NT2/D1 (cell line): ENCODE measurements at regions not wholly inside any gene's neighbourhood (a gene's known extent, or its start where the extent isn't known, plus 50 kb on each side); places are given as distances from the start of the nearest gene placed in this dataset.

Source experiments
- DNase-seq: peaks from one replicate; pipeline ENCODE4 v3.0.0-alpha.2; 2011; ENCODE audit warnings: low read depth, low spot score
- H3K27me3 ChIP-seq: 2 replicates; pipeline ENCODE4 v1.6.0; 2011; ENCODE audit warnings: mild to moderate bottlenecking; ENCODE audit not compliant: insufficient read length, insufficient read depth
- H3K36me3 ChIP-seq: 2 replicates; pipeline ENCODE4 v1.6.1; 2011; ENCODE audit warnings: mild to moderate bottlenecking, low read length, mixed read lengths; ENCODE audit not compliant: insufficient read depth, insufficient read length
- H3K4me1 ChIP-seq: 2 replicates; pipeline ENCODE4 v1.5.1; 2011; ENCODE audit not compliant: insufficient read depth, insufficient read length
- H3K4me3 ChIP-seq: 2 replicates; pipeline ENCODE4 v1.5.1; 2011; ENCODE audit warnings: low read depth; ENCODE audit not compliant: insufficient read length
- H3K9ac ChIP-seq: 2 replicates; pipeline ENCODE4 v1.6.0; 2011; ENCODE audit warnings: low read depth; ENCODE audit not compliant: insufficient read length
- H3K9me3 ChIP-seq: 2 replicates; pipeline ENCODE4 v1.5.1; 2011; ENCODE audit warnings: mild to moderate bottlenecking, low read length; ENCODE audit not compliant: insufficient read depth
- SUZ12 ChIP-seq: IDR thresholded peaks from 2 replicates; pipeline ENCODE4 v1.6.1; 2011; ENCODE audit not compliant: insufficient read length, insufficient read depth; ENCODE audit errors: extremely low read depth
- YY1 ChIP-seq: IDR thresholded peaks from 2 replicates; pipeline ENCODE4 v1.6.1; 2011; ENCODE audit not compliant: insufficient read length, insufficient read depth
- ZNF274 ChIP-seq: IDR thresholded peaks from 2 replicates; pipeline ENCODE4 v1.6.1; 2011; ENCODE audit warnings: mild to moderate bottlenecking, low read depth, low read length

- no peaks in the 10 kb centered on the region for H3K4me1 ChIP-seq
- no peak for DNase-seq
- H3K9ac ChIP-seq, result no peak overlapping the region
- H3K9me3 ChIP-seq, result no peaks in the 10 kb centered on the region
- H3K27me3 ChIP-seq, result no peaks in the 10 kb centered on the region
- no peak for TF ChIP-seq SUZ12
- no peaks in the 10 kb centered on the region for H3K36me3 ChIP-seq
- no peak overlapping the region for H3K4me3 ChIP-seq
Observed at GRCh38 chr3:24715171-24715792, 220.6 kb upstream of the THRB start.

- Histone ChIP-seq H3K4me1 (no peaks in the 10 kb centered on the region), H3K9me3 (no peaks in the 10 kb centered on the region), H3K4me3 (no peak overlapping the region), H3K9ac (no peak overlapping the region), H3K36me3 (no peaks in the 10 kb centered on the region), H3K27me3 (no peaks in the 10 kb centered on the region)
- TF ChIP-seq ZNF274 (no peak), SUZ12 (no peak), YY1 (no peak)
- DNase-seq, result no peak
Observed at GRCh38 chr3:24722087-24722486, 227.4 kb upstream of the THRB start.

GRCh38 chr3:24725514-24726255 is 231.0 kb upstream of the THRB start:
- Histone ChIP-seq H3K4me1 (no peaks in the 10 kb centered on the region), H3K9me3 (no peaks in the 10 kb centered on the region), H3K4me3 (no peak overlapping the region), H3K27me3 (no peaks in the 10 kb centered on the region), H3K9ac (no peak overlapping the region), H3K36me3 (no peaks in the 10 kb centered on the region)
- no peak for DNase-seq
- TF ChIP-seq ZNF274, result no peak
- no peak for TF ChIP-seq SUZ12
- no peak for TF ChIP-seq YY1

GRCh38 chr3:24726423-24726822 is 231.8 kb upstream of the THRB start:
- no peak overlapping the region for H3K4me3 ChIP-seq
- no peak for DNase-seq
- TF ChIP-seq SUZ12, result no peak
- no peaks in the 10 kb centered on the region for H3K4me1 ChIP-seq
- no peaks in the 10 kb centered on the region for H3K9me3 ChIP-seq
- no peaks in the 10 kb centered on the region for H3K27me3 ChIP-seq
- no peak overlapping the region for H3K9ac ChIP-seq
- H3K36me3 ChIP-seq, result no peaks in the 10 kb centered on the region

- Histone ChIP-seq H3K9me3 (peaks cover 11% of the 10 kb centered on the region; the same call in 1 of the 2 replicates), H3K4me1 (no peaks in the 10 kb centered on the region), H3K27me3 (no peaks in the 10 kb centered on the region), H3K9ac (no peak overlapping the region), H3K36me3 (no peaks in the 10 kb centered on the region), H3K4me3 (no peak overlapping the region)
- DNase-seq, result no peak
- no peak for TF ChIP-seq YY1
- TF ChIP-seq SUZ12, result no peak
- TF ChIP-seq ZNF274, result no peak
Observed at GRCh38 chr3:24730173-24730572, 235.5 kb upstream of the THRB start.

GRCh38 chr3:24734019-24734418 is 239.4 kb upstream of the THRB start:
- Histone ChIP-seq H3K27me3 (no peaks in the 10 kb centered on the region), H3K9ac (no peak overlapping the region), H3K36me3 (no peaks in the 10 kb centered on the region), H3K4me3 (no peak overlapping the region), H3K9me3 (peaks cover 11% of the 10 kb centered on the region; the same call in 1 of the 2 replicates), H3K4me1 (no peaks in the 10 kb centered on the region)
- DNase-seq, result no peak
- TF ChIP-seq ZNF274 (no peak), SUZ12 (no peak), YY1 (no peak)

- no peaks in the 10 kb centered on the region for H3K4me1 ChIP-seq
- no peak overlapping the region for H3K4me3 ChIP-seq
- H3K36me3 ChIP-seq, result no peaks in the 10 kb centered on the region
- H3K27me3 ChIP-seq, result no peaks in the 10 kb centered on the region
- TF ChIP-seq ZNF274, result no peak
- TF ChIP-seq YY1, result no peak
- no peak overlapping the region for H3K9ac ChIP-seq
- DNase-seq, result no peak
- H3K9me3 ChIP-seq, result peaks cover 11% of the 10 kb centered on the region; the same call in 1 of the 2 replicates
Observed at GRCh38 chr3:24736701-24737100, 242.1 kb upstream of the THRB start.
